NCI-H774 (cell line): ENCODE measurements at regions not wholly inside any gene's neighbourhood (a gene's known extent, or its start where the extent isn't known, plus 50 kb on each side); places are given as distances from the start of the nearest gene placed in this dataset.
"Not testable (repeated sequence)": the region's sequence is repeated elsewhere in the genome, so short reads cannot be mapped to it uniquely, and the experiment has no call there.

Experiments
- DNase-seq: peaks from one replicate; lab custom pipeline; 2025; lab: John Stamatoyannopoulos, UW

- DNase-seq, result no peak
Measured at GRCh38 chr12:118537481-118537917, 161.1 kb downstream of the SUDS3 start.

- DNase-seq, result no peak
Measured at GRCh38 chr12:118541071-118541470, 164.7 kb downstream of the SUDS3 start.

- no peak for DNase-seq
Measured at GRCh38 chr12:118541934-118542333, 165.6 kb downstream of the SUDS3 start.

- DNase-seq, result no peak
Measured at GRCh38 chr12:118543651-118544050, 167.3 kb downstream of the SUDS3 start.

- no peak for DNase-seq
Measured at GRCh38 chr12:118544569-118544968, 168.2 kb downstream of the SUDS3 start.

GRCh38 chr12:118547606-118548005 is 171.3 kb downstream of the SUDS3 start:
- not testable (repeated sequence) for DNase-seq

GRCh38 chr12:118548887-118549509 is 172.6 kb downstream of the SUDS3 start:
- DNase-seq, result no peak

GRCh38 chr12:118549510-118549980 is 173.2 kb downstream of the SUDS3 start:
- no peak for DNase-seq

GRCh38 chr12:118553856-118554504 is 177.6 kb downstream of the SUDS3 start:
- no peak for DNase-seq

GRCh38 chr12:118558941-118559340 is 182.6 kb downstream of the SUDS3 start:
- no peak for DNase-seq

- DNase-seq, result no peak
Measured at GRCh38 chr12:118560733-118561132, 184.4 kb downstream of the SUDS3 start.

GRCh38 chr12:118571730-118572129 is 195.4 kb downstream of the SUDS3 start:
- DNase-seq, result no peak

GRCh38 chr12:118574288-118574687 is 197.9 kb downstream of the SUDS3 start:
- no peak for DNase-seq

- no peak for DNase-seq
Measured at GRCh38 chr12:118575730-118576129, 199.4 kb downstream of the SUDS3 start.

- DNase-seq, result no peak
Measured at GRCh38 chr12:118581371-118581770, 205.0 kb downstream of the SUDS3 start.

GRCh38 chr12:118582863-118583262 is 206.5 kb downstream of the SUDS3 start:
- no peak for DNase-seq

- DNase-seq, result no peak
Measured at GRCh38 chr12:118586433-118586832, 210.1 kb downstream of the SUDS3 start.

- peak; percentile 53 for DNase-seq
Measured at GRCh38 chr12:118589162-118589561, 212.8 kb downstream of the SUDS3 start.

GRCh38 chr12:118590406-118591150 is 214.2 kb downstream of the SUDS3 start:
- DNase-seq, result no peak

GRCh38 chr12:118603610-118604361 is 227.4 kb downstream of the SUDS3 start:
- peak; percentile 54 for DNase-seq

- no peak for DNase-seq
Measured at GRCh38 chr12:118606690-118607089, 230.3 kb downstream of the SUDS3 start.

GRCh38 chr12:118607831-118608230 is 231.5 kb downstream of the SUDS3 start:
- DNase-seq, result no peak
